Hematopoietic multipotent progenitor cell treated with erythropoietin and hydrocortisone succinate and interleukin-3 and kit ligand, for 17 days (in vitro differentiated cells): ENCODE measurements at regions not wholly inside any gene's neighbourhood (a gene's known extent, or its start where the extent isn't known, plus 50 kb on each side); places are given as distances from the start of the nearest gene placed in this dataset.
"Not testable (repeated sequence)": the region's sequence is repeated elsewhere in the genome, so short reads cannot be mapped to it uniquely, and the experiment has no call there.

Source experiments
- DNase-seq: peaks from one replicate; pipeline ENCODE4 v3.0.0-alpha.2; 2015; ENCODE audit warnings: low spot score

DNA sequence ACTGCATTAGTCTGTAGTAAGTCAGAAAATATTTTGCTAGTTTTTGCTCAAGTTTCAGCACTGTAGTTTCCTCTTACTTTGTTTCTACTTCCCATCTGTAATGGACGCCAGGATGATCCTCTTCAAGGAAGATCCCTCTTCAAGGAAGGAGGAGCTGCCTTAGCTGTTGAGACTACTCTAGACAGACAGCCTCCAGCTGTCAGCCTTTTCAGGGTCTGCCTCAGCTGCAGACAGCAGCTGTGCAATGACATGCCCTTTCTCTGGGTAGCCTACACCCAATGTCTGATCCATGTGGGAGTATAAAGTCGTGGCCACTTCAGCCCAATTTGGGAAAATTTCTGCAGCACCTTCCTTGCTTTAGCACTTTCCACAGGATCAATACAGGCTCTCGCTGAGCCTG is 281.0 kb upstream of the MAOA start:
- no peak for DNase-seq

DNA sequence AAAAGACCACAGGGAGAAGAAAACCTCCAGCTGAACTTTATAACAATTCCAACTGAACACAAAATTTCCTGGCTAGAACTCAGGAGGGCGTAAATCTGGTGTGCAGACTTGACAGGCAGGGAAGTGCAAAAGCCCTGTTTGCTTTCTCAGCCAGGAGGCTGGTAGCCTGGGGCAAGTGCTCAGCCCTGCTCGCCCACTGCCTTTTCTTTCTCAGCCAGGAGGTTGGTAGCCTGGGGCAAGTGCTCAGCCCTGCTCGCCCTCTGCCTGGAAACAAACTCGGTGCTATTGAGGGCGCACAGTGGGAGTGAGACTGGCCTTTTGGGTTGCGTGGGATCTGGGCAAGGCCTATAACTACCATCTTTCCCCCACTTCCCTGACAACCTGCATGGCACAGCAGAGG is 275.4 kb upstream of the MAOA start:
- DNase-seq = no peak

DNA sequence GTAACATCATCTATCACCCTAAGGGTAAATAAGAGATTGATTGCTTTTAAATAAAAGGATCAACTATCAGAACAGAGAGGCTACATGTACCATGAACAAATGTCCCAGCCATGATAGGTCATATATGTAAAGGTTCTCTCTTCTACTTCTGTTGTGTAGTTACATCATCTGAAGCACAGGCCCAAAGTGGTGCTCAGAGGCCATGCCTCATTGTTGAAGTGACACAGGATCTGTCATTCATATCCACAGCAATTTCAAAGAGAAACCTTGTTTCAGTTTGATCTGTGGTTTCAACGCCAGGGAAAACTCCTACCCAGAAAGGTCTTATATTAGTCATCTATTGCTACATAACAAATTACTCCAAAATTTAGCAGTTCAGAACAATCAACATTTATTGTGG is 269.2 kb upstream of the MAOA start:
- DNase-seq = no peak

DNA sequence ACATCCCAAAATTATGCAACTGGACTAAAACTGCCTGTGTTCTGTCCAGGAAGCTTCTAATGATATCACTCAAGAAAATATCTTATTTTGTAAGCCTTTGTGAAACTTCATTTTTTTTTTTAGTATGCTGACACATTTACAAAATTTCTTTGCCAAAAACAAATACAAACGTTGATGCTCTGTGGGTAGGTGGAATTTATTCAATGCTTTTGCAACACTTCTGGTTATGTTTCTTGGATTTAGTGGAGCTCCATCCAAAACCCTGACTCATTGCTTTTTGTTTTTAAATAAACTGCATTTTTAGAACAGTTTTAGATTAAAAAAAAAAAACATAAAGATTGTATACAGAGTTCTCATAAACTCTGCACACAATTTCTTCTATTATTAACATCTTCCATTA is 250.9 kb upstream of the MAOA start:
- no peak for DNase-seq

DNA sequence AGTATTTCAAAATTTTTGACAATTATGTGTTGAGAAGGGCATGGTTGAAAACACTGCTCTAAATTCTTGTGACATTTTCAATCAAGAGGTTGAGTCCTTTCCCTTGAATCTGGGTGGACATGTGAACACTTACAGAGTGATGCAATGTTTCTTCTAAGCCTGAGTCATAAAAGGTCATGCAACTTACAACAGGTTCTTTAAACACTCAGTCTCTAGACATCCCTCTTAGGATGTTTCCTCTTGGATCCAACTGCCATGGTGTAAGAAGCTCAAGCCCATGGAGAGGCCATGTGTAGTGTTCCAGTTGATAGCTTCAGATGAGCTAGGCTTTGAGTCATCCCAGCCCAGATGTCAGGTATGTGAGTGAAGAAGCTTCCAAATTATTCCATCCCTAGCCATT is 232.2 kb upstream of the MAOA start:
- no peak for DNase-seq

DNA sequence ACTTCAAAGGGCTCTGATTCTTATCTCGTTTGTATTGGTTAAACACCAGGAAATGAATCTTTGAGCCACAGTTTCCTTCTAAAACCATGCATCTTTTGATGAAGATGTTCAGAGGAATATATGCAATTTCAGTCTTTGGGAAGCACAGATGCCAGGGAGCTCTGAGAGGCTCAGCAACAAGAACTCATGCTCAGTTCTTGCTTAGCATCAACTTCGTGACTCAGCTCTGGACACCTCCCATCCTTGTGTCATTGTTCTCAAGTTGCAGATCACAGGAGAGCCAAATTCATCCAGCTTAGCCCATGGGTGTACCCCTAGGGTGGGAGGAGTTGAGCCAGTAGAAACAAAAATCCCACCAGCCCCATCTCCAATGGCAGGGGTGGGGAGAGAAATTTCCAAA is 219.6 kb upstream of the MAOA start:
- no peak for DNase-seq

DNA sequence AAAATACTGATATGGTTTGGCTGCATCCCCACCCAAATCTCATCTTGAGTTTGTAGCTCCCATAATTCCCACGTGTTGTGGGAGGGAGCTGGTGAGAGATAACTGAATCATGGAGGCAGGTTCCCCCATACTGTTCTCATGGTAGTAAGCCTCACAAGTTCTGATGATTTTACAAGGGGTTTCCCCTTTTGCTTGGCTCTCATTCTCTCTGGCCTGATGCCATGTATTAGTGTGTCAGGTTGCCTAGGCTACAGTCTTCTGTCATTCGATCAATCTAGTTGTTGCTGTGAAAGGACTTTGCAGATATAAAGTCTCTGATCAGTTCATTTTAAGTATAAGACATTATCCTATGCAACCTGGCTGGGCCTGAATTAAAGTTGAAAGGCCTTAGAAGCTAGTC is 209.3 kb upstream of the MAOA start:
- DNase-seq = no peak

DNA sequence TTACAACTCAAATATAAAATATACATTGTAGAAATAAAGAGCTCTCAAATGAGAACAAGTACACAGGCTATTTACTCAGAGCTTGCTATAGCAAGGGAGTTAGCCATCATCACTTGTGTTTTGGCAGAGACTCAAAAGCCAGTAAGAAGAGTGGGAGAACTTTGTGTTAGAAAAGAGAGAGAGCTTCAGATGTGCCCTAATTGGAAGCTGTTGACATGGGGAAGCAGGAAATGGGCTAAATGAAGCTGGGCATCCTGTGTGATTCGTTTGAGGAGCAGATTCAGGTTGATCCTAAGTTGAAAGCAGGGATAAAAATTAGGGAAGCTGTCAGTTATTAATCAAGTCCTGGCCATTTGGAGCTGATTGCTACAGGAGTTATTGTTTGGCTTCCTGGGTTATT is 207.4 kb upstream of the MAOA start:
- DNase-seq = no peak

DNA sequence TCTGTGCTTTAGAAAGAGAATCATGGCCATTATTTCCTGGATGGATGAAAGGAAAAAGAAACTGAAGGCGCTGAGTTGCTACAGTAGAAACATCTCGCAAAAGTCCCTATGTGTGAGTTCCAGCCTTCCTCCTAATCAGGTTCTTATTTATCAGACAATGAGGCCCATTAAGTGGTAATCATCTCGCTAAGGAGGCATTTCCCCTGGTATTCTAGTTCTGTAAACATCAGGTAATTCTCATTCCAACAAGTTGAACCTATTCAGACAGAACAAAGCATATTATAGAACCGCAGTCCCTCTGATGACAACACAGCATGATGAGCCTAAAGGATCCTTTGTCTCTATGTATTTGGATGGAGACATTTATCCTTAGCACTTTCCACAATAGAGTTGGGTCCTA is 205.7 kb upstream of the MAOA start:
- DNase-seq = no peak

DNA sequence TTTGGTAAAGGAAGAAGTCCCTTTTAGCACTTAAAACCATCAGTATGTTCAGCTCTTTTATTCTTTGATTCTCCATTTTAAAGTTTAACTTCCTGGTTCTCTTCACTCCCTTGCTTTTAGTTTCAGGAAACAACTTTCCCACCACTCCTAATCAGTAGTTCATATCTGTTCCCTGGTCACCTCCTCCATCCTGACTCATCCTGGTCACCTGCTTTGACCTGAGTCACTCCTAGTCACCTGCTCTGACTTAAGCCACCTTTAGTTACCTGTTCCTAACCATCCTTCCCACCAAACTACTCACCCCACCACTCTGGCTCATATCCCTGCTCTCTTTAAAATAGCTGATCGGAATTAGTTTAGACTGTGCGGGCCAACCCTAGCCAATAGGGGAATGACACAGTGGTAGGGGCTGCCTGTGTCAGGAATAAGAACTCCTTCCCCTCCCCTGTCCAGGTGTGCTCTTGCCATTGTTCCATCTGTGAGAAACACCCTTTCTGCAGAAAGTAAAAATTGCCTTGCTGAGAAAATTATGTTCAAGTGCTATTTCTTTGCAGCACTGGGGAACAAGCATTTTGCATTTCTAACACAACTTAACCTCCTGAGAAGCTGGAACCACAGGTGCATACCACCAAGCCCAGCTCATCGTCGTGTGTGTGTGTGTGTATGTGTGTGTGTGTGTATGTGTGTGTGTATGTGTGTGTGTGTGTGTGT is 204.0 kb upstream of the MAOA start:
- DNase-seq = not testable (repeated sequence)

DNA sequence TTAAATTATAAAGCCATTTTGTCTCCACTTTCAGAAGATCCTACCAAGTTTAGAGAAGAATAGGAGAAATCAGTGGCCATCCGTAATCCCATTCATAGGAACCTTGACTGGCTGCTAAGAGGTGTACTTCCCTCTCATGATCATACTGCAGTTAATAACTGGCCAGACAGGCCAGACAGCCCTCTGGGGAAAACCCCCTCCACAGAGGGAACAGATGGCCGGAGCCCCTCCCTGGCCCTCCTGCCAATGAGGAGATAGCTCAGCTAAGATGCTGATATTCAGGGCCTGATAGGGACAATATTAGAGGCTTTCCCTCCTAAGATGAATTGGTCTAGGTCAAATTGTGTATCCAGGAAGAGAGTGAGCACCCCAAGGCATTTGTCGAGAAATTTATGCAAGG is 200.0 kb upstream of the MAOA start:
- no peak for DNase-seq

DNA sequence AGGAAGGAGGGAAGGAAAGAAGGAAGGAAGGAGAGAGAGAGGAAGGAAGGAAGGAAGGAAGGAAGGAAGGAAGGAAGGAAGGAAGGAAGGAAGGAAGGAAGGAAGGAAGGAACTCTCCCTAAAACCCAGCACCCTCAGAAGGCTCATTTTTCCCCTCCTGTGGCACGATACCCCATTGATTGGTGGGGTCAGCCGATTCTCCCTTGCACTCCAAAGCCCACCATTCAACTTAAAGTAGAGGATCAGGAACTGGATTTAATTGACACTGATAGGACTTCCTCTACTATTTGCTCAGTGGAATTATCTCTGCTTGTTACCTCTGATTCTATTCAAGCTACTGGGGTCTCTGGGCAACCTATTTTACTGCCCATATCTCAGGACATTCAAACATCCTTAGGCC is 199.2 kb upstream of the MAOA start:
- DNase-seq = no peak

DNA sequence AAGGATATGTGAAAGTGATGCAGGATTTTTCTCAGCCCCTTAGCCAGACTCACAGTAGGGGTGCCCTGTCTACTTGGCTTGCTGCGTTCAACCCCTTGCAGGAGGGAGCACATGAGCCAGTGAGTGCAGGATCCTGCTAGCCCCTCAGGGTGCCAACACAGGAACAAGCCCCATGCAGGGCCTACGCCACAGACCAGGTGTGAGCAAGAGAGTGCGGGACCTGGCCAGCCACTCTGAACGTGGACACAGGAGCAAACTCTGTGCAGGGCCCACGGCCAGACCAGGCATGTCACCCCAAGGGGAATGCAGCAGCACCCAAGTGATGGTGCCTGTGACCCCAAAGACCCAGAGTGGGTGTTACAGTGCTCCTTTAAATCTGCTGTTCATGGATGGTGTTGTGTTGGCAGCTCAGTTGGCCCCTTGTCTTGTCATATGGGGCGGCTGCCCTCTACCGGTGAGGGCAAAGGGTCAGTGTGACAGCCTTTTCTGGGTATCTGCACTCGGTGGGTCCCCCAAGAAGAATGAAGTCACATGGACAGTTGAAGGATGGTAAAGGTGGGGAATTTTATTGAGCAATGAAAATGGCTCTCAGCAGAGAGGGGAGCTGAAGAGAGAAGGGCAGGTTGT is 188.4 kb upstream of the MAOA start:
- DNase-seq = no peak

DNA sequence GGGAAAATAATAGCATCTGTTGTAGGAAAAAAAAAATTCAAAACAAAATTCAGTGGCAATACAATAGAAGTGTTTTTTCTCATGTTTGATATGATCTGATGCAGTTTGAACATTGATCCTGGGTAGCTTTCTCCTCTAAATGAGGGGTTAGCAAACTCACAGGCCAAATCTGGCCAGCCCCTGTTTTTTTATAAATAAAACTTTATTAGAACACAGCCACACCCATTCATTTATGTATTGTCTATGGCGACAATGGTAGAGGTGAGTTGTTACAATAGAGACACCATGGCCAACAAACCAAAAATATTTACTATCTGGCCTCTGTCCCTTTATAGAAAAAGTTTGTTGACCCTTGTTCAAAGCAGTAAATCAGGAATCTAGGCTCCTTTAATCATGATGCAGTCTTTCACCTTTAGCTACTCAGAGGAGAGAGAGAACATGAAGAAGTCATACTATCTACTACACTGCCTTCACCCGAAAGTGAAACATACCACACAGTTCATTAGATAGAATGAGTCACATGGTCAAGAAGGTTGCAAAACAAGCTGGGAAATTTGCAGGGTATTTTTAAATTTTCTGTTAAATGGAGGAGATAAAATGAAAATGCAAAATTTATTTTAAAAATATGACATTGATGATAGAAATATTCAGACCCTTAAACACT is 186.6 kb upstream of the MAOA start:
- DNase-seq = no peak

DNA sequence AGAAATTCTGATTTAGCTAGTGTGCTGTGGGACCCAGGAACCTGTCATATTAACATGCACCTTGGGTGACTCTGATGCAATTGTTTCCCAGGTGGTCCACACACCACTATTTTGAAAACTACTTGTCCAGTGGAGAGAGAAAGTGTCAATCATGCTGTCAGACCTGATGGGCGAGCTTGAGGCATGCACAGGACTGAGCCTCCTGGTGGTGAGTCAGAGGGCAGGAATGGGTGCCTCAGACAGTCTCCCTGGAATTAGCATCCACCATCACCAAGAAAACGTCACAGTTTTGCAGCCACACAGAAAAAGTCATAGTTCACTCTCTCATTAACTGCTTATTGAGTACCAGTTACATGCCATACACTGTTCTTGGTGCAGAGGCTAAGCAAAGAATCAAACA is 181.8 kb upstream of the MAOA start:
- no peak for DNase-seq

DNA sequence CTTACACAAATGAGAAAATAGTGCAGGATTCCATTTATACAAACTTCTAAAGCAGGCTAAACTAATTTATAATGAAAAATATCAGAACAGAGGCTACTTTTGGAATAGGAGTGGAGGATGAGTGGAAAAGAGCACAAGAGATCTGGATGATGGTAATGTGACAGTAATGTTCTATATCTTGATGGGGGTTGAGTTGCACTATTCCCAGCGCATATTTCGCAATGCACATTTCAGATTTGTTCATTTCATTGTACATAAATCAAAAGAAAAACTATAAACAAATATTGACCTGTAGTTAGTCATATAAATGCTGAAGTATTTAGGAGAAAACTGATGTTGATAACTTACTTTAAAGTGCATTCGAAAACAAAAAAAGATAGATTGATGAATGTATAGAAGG is 177.0 kb upstream of the MAOA start:
- DNase-seq = no peak

DNA sequence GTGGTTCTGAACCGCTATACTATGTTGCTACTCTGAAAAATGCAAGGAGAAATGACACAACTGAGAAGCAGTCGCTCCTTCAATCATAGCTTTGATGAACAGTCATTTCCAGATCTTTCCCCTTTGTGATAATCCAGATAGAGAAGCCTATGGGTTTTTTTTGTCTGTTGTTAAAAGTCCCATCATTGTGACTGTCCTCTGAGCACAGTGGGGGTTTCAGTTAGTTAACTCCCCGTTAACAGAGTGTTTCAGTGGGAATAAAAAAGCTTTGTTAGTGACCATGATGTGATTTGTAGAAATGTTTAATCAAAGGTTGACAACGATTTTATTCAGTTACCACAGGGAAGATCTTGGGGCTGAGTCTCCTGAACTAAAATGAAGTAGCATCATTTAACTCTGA is 176.2 kb upstream of the MAOA start:
- no peak for DNase-seq

DNA sequence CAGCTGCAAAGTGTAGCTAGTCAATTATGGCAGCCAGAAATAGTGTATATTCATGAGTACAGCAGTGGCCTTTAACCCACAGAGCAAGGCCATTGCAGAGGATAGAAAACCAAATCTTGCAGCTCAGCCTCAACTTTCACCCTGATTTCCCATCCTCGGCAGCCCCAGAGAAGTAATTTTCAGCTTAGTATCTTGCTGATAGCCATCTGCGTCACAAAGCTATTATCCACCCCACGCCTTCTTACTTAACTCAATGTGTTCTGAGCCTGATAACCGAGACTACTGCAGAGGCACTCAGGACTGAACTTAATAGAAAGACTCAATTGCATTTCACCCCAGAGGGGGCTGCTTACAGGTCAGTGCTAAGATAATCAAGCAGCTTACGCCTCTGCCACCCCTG is 174.5 kb upstream of the MAOA start:
- DNase-seq = no peak

DNA sequence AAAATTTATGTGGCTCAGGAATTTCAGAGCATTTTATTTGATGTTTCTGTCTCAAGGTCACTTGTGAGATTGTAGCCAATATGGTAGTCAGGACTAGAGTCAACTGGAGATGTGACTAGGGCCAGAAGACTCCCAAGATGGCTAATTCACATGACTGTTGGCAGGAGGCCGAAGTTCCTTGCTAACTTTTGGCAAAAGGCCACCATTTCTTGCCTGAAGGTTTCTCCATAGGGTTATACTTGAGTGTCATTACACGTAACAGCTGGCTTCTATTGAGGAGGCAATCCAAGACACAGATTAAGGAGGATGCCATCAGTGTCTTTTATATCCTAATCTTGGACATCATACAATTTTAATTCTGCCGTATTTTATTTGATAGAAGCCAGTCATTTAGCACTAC is 162.3 kb upstream of the MAOA start:
- DNase-seq = no peak

DNA sequence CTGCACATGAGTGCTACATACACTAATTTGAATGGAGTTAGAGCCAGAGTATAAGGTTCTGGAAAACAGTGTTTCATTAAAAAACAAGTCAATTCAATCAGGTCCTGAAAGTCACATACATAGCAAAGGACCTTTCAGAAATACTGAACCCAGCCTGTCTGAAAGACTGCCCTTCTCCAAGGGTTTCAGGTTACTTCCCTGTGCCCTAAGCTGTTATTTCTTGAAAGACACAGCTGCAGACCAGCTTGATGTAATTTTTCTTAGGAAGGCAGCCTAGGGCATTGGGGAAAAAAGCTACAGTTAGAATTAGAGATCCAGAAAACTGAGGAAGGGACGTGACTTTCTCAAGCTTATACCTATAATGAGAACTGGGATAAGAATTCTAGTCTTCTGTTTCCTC is 155.9 kb upstream of the MAOA start:
- no peak for DNase-seq

DNA sequence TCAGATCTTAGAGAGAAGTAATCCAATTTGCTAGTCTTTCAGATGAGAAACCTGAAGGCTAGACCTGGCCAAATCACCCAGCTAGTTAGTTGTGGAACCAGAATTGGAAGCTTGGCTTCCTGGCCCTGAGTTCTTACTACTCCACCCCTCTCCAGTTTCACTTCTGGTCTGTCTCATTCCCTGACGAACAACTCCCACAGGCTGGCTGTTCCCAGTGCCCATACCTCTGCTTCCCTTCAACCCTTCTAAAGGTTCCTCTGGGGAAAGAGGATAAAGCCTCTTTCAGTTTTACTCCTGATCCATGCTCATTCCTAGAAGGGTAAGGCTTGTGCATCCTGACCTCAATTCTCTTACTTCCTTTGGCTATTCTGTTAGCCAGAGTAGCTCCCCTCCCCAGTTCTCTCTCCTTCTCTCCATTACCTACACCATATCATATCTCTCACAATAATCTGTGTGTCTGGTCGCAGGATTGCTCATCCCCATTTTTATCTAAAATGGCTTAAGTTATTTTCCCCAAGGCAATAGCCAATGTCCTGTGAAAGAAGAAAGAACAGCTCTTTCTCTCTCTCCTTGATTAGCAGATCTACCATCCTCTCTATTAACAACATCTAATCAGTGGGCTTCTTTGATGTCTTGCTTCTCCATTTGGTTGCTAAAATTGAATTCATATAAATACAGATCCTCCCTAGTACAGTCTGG is 155.0 kb upstream of the MAOA start:
- no peak for DNase-seq

DNA sequence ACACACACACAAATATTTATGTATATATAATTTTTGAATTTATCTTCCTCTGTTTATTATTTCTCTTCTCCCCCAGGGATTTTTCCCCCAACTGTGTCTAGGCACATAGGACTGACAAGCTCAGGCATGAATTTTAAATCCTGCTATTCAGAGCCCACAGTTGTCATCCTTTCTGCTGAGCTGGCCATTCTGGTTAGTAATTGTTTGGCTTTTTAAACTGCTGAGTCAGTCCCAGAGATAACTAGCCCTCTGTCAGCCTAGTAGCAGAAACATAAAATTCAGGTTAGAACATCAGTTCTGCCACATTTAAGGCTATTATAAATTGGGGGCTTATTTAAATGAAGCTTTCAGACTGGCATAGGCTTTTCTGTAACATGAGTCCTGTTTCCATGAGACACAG is 151.7 kb upstream of the MAOA start:
- DNase-seq = no peak

DNA sequence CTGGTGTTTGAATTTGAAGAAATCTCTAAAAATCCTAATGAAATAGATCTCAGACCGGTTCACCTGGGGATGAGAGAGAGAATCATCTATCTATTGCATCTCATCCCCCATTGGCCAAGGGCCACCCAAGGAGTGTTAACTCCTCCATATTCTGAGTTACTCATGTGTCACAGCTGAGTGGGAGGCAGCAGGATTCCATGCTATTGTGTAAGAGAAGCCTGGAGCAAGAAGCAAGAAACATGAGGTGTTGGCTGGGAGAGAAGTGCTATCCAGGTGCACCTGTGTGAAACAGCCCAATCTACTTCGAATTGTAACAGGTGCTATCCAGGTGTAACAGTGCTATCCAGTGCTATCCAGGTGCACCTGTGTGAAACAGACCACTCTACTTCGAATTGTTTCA is 150.3 kb upstream of the MAOA start:
- DNase-seq = no peak
